Liver (tissue), 8 donors: ENCODE measurements at regions not wholly inside any gene's neighbourhood (a gene's known extent, or its start where the extent isn't known, plus 50 kb on each side); places are given as distances from the start of the nearest gene placed in this dataset.

Experiments used
- DNase-seq: peaks from one replicate; pipeline ENCODE4 v3.0.0-alpha.2; 2017; ENCODE audit warnings: low spot score
- H3K27ac ChIP-seq, 2 donors: one replicate each; pipeline ENCODE4 v1.7.0; 2013; ENCODE audit warnings: inconsistent platforms in 2 of 2, low read length in 2 of 2, control low read depth in 1 of 2, low read depth in 1 of 2, mild to moderate bottlenecking in 1 of 2
- H3K27me3 ChIP-seq, 4 donors: one replicate each; pipeline versions ENCODE4 v1.6.1 to v1.7.0; 2013; ENCODE audit warnings: low read length in 3 of 4, inconsistent platforms in 1 of 4, mild to moderate bottlenecking in 1 of 4, moderate library complexity in 1 of 4; ENCODE audit not compliant: control insufficient read depth in 4 of 4, insufficient read depth in 4 of 4
- H3K36me3 ChIP-seq, 4 donors: one replicate each; pipeline versions ENCODE4 v1.6.1 to v1.7.0; 2013; ENCODE audit warnings: low read length in 3 of 4, mild to moderate bottlenecking in 3 of 4, low read depth in 1 of 4, moderate library complexity in 1 of 4; ENCODE audit not compliant: control insufficient read depth in 4 of 4, insufficient read depth in 3 of 4
- H3K4me1 ChIP-seq, 4 donors: one replicate each; pipeline versions ENCODE4 v1.6.1 to v1.7.0; 2013; ENCODE audit warnings: low read length in 3 of 4, mild to moderate bottlenecking in 3 of 4, moderate library complexity in 1 of 4; ENCODE audit not compliant: control insufficient read depth in 4 of 4, insufficient read depth in 4 of 4
- H3K4me3 ChIP-seq, 3 donors: one replicate each; pipeline versions ENCODE4 v1.6.1 to v1.7.0; 2013; ENCODE audit warnings: low read length in 3 of 3, control low read depth in 1 of 3, low read depth in 1 of 3, mild to moderate bottlenecking in 1 of 3
- H3K9ac ChIP-seq, 2 donors: one replicate each; pipeline ENCODE4 v1.7.0; 2013; ENCODE audit warnings: low read length in 2 of 2, mild to moderate bottlenecking in 2 of 2, moderate library complexity in 2 of 2, control low read depth in 1 of 2, low read depth in 1 of 2
- H3K9me3 ChIP-seq, 4 donors: one replicate each; pipeline versions ENCODE4 v1.6.1 to v1.7.0; 2013; ENCODE audit warnings: low read length in 3 of 4; ENCODE audit not compliant: control insufficient read depth in 4 of 4
- EGR1 ChIP-seq, 2 donors: IDR thresholded peaks; 2 replicates each; pipeline ENCODE4 v1.6.1; 2016 to 2018; ENCODE audit warnings: antibody characterized with exemption in 2 of 2, low read depth in 2 of 2
- FOXA1 ChIP-seq: IDR thresholded peaks from 2 replicates; pipeline ENCODE4 v1.6.1; 2016; ENCODE audit warnings: antibody characterized with exemption
- FOXA2 ChIP-seq: IDR thresholded peaks from 2 replicates; pipeline ENCODE4 v1.6.1; 2016; ENCODE audit warnings: antibody characterized with exemption
- GABPA ChIP-seq, 2 donors: IDR thresholded peaks in 1 of 2; conservative IDR thresholded peaks in 1 of 2; 2 replicates each; pipeline ENCODE4 v1.6.1; 2016; ENCODE audit warnings: antibody characterized with exemption in 2 of 2, mild to moderate bottlenecking in 1 of 2, moderate library complexity in 1 of 2
- HNF4A ChIP-seq, 2 donors: conservative IDR thresholded peaks; 2 replicates each; pipeline ENCODE4 v1.6.1; 2016; ENCODE audit warnings: antibody characterized with exemption in 2 of 2, mild to moderate bottlenecking in 2 of 2
- HNF4G ChIP-seq: IDR thresholded peaks from 2 replicates; pipeline ENCODE4 v1.6.1; 2016; ENCODE audit warnings: antibody characterized with exemption
- JUND ChIP-seq, 2 donors: IDR thresholded peaks; 2 replicates each; pipeline ENCODE4 v1.6.1; 2016; ENCODE audit warnings: antibody characterized with exemption in 2 of 2
- NR2F2 ChIP-seq: IDR thresholded peaks from 2 replicates; pipeline ENCODE4 v1.6.1; 2016; ENCODE audit warnings: antibody characterized with exemption
- RAD21 ChIP-seq, 2 donors: IDR thresholded peaks; 2 replicates each; pipeline ENCODE4 v1.6.1; 2016; ENCODE audit warnings: antibody characterized with exemption in 2 of 2, mild to moderate bottlenecking in 2 of 2
- RXRA ChIP-seq, 2 donors: IDR thresholded peaks; 2 replicates each; pipeline ENCODE4 v1.6.1; 2017 to 2018; ENCODE audit warnings: antibody characterized with exemption in 2 of 2, mild to moderate bottlenecking in 1 of 2
- SP1 ChIP-seq: IDR thresholded peaks from 2 replicates; pipeline ENCODE4 v1.6.1; 2018; ENCODE audit warnings: antibody characterized with exemption, mild to moderate bottlenecking
- TAF1 ChIP-seq: conservative IDR thresholded peaks from 2 replicates; pipeline ENCODE4 v1.6.1; 2016; ENCODE audit warnings: antibody characterized with exemption, mild to moderate bottlenecking
- YY1 ChIP-seq: IDR thresholded peaks from 2 replicates; pipeline ENCODE4 v1.6.1; 2016; ENCODE audit warnings: antibody characterized with exemption, mild to moderate bottlenecking
- WGBS: extraction: QIAGEN DNeasy Blood & Tissue Kit; methylation state at CpG from one replicate; pipeline ENCODE4 v1.1.7; 2013; 5-methylcytosine and 5-hydroxymethylcytosine counted together
- TF ChIP-seq, protein P1 (sequence below): IDR thresholded peaks from 2 replicates; pipeline ENCODE4 v1.6.1; 2016; ENCODE audit warnings: antibody characterized with exemption
- TF ChIP-seq, protein P2 (sequence below): fragments of 150-350 bp; IDR thresholded peaks from 2 replicates; pipeline ENCODE4 v1.5.1; 2017; ENCODE audit warnings: improper control_type of control experiment, low read depth, low read length; ENCODE audit not compliant: missing input control
- TF ChIP-seq, protein P3 (sequence below): IDR thresholded peaks from 2 replicates; pipeline ENCODE4 v1.6.1; 2016; ENCODE audit warnings: antibody characterized with exemption
- TF ChIP-seq, protein P4 (sequence below): IDR thresholded peaks from 2 replicates; pipeline ENCODE4 v1.6.1; 2016; ENCODE audit warnings: antibody characterized with exemption, mild to moderate bottlenecking
- TF ChIP-seq, protein P5 (sequence below): IDR thresholded peaks from 2 replicates; pipeline ENCODE4 v1.6.1; 2016; ENCODE audit warnings: antibody characterized with exemption
- donor health status: healthy.
- donor health status: healthy.
- donor health status: healthy.
- donor health status: healthy.
- donor health status: healthy.

DNA sequence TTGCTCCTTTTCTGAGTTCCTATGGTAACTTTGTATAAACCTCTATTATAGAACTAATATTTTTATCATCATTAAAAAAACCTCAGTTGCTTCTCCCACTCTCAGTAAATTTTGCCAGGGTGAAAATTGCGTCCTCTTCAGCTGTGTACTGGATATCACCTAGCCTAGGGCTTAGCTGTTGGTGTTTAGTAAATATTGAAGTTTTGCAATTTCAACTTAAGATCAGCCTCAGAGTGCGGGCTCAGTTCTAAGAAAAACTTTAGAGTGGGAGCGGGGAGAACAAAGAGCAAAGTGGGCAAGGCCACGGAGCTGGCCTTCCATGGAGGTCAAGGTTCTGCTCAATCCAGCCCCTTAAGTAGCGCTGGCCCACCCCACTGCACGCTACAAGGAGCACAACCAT is 488.3 kb upstream of the SPRED2 start:
- Histone ChIP-seq H3K27me3 (no peaks in the 10 kb centered on the region), H3K27ac (no peak overlapping the region), H3K4me1 (peaks cover 0 to 18% (median 9%) of the 10 kb centered on the region in 4 donors), H3K36me3 (no peaks in the 10 kb centered on the region), H3K9me3 (no peaks in the 10 kb centered on the region), H3K4me3 (no peak overlapping the region), H3K9ac (no peak overlapping the region)
- TF ChIP-seq FOXA2 = no peak
- TF ChIP-seq FOXA1 = no peak
- TF ChIP-seq SP1 = no peak
- TF ChIP-seq TAF1 = no peak
- TF ChIP-seq, protein P1, sequence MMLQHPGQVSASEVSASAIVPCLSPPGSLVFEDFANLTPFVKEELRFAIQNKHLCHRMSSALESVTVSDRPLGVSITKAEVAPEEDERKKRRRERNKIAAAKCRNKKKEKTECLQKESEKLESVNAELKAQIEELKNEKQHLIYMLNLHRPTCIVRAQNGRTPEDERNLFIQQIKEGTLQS = no peak
- no peak for TF ChIP-seq NR2F2
- TF ChIP-seq, protein P2, sequence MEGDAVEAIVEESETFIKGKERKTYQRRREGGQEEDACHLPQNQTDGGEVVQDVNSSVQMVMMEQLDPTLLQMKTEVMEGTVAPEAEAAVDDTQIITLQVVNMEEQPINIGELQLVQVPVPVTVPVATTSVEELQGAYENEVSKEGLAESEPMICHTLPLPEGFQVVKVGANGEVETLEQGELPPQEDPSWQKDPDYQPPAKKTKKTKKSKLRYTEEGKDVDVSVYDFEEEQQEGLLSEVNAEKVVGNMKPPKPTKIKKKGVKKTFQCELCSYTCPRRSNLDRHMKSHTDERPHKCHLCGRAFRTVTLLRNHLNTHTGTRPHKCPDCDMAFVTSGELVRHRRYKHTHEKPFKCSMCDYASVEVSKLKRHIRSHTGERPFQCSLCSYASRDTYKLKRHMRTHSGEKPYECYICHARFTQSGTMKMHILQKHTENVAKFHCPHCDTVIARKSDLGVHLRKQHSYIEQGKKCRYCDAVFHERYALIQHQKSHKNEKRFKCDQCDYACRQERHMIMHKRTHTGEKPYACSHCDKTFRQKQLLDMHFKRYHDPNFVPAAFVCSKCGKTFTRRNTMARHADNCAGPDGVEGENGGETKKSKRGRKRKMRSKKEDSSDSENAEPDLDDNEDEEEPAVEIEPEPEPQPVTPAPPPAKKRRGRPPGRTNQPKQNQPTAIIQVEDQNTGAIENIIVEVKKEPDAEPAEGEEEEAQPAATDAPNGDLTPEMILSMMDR = no peak
- TF ChIP-seq EGR1 (IDR thresholded peaks at IDR 0.05; ENCODE audit: low read depth in 2 of 2) = no peak
- TF ChIP-seq HNF4G = no peak
- TF ChIP-seq GABPA (IDR thresholded peaks at IDR 0.05 in 1 of 2, conservative IDR thresholded peaks at IDR 0.05 in 1 of 2) = no peak
- TF ChIP-seq, protein P3, sequence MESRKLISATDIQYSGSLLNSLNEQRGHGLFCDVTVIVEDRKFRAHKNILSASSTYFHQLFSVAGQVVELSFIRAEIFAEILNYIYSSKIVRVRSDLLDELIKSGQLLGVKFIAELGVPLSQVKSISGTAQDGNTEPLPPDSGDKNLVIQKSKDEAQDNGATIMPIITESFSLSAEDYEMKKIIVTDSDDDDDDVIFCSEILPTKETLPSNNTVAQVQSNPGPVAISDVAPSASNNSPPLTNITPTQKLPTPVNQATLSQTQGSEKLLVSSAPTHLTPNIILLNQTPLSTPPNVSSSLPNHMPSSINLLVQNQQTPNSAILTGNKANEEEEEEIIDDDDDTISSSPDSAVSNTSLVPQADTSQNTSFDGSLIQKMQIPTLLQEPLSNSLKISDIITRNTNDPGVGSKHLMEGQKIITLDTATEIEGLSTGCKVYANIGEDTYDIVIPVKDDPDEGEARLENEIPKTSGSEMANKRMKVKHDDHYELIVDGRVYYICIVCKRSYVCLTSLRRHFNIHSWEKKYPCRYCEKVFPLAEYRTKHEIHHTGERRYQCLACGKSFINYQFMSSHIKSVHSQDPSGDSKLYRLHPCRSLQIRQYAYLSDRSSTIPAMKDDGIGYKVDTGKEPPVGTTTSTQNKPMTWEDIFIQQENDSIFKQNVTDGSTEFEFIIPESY = no peak
- TF ChIP-seq HNF4A (conservative IDR thresholded peaks at IDR 0.05) = no peak
- TF ChIP-seq, protein P4, sequence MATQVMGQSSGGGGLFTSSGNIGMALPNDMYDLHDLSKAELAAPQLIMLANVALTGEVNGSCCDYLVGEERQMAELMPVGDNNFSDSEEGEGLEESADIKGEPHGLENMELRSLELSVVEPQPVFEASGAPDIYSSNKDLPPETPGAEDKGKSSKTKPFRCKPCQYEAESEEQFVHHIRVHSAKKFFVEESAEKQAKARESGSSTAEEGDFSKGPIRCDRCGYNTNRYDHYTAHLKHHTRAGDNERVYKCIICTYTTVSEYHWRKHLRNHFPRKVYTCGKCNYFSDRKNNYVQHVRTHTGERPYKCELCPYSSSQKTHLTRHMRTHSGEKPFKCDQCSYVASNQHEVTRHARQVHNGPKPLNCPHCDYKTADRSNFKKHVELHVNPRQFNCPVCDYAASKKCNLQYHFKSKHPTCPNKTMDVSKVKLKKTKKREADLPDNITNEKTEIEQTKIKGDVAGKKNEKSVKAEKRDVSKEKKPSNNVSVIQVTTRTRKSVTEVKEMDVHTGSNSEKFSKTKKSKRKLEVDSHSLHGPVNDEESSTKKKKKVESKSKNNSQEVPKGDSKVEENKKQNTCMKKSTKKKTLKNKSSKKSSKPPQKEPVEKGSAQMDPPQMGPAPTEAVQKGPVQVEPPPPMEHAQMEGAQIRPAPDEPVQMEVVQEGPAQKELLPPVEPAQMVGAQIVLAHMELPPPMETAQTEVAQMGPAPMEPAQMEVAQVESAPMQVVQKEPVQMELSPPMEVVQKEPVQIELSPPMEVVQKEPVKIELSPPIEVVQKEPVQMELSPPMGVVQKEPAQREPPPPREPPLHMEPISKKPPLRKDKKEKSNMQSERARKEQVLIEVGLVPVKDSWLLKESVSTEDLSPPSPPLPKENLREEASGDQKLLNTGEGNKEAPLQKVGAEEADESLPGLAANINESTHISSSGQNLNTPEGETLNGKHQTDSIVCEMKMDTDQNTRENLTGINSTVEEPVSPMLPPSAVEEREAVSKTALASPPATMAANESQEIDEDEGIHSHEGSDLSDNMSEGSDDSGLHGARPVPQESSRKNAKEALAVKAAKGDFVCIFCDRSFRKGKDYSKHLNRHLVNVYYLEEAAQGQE = no peak
- TF ChIP-seq RXRA (IDR thresholded peaks at IDR 0.05) = no peak
- TF ChIP-seq JUND (IDR thresholded peaks at IDR 0.05) = no peak
- TF ChIP-seq YY1 = no peak
- TF ChIP-seq, protein P5, sequence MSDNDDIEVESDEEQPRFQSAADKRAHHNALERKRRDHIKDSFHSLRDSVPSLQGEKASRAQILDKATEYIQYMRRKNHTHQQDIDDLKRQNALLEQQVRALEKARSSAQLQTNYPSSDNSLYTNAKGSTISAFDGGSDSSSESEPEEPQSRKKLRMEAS = no peak
- no peak for TF ChIP-seq RAD21 (IDR thresholded peaks at IDR 0.05)
- 80% methylated on average over 6 of the region's 6 CpGs for WGBS
- no peak for DNase-seq
